Lower leg skin (tissue), 4 donors: ENCODE measurements at regions not wholly inside any gene's neighbourhood (a gene's known extent, or its start where the extent isn't known, plus 50 kb on each side); places are given as distances from the start of the nearest gene placed in this dataset.

Experiments
- DNase-seq, 2 donors: peaks; one replicate each; pipeline ENCODE4 v3.0.0-alpha.2; 2019; ENCODE audit warnings: low spot score in 2 of 2
- H3K4me3 ChIP-seq: fragments of 200-600 bp; sonication (generic); 2 replicates; pipeline ENCODE4 v1.5.1; 2017; ENCODE audit warnings: mild to moderate bottlenecking, low read depth; ENCODE audit not compliant: poor library complexity, severe bottlenecking
- CTCF ChIP-seq, 3 donors: fragments of 450-650 bp; IDR thresholded peaks; one replicate each; pipeline ENCODE4 v1.5.1; 2016; ENCODE audit warnings: antibody characterized with exemption in 3 of 3, mild to moderate bottlenecking in 3 of 3, moderate library complexity in 2 of 3
- POLR2A ChIP-seq, 2 donors: fragments of 450-650 bp; IDR thresholded peaks; one replicate each; pipeline ENCODE4 v1.6.1; 2016 to 2017; ENCODE audit warnings: antibody characterized with exemption in 2 of 2, mild to moderate bottlenecking in 1 of 2, moderate library complexity in 1 of 2
- WGBS, 2 donors: methylation state at CpG; one replicate each; pipeline ENCODE4 v1.1.5; 2018; 5-methylcytosine and 5-hydroxymethylcytosine counted together
- intact Hi-C: fragments of 100-400 bp; cut with DNase I; formaldehyde crosslinking; loops from one replicate; pipeline ENCODE4 v1.15.0; 2023; ENCODE audit warnings: low total_unique reads

DNA sequence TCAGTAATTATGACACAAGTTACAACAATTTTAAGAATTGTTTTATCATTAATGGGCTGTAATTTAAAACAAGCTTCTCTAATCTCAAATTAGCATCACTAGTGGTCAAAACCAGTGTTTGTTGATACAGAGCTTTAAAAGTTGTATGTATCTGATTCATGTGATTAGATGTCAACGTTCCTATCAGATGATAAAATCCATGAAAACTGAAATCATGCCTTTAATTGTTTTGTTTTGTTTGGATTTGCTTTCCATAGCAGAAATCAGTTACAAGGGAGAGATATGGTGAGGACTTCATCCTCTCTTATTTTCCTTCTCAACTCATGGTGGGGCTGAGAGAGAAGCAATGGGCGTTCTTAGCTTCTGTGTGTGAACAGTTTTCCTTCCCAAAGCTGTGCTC, 469.6 kb downstream of the PID1 start:
- H3K4me3 ChIP-seq, result no peak overlapping the region
- DNase-seq, result no peak
- TF ChIP-seq CTCF (IDR thresholded peaks at IDR 0.05) (no peak), POLR2A (IDR thresholded peaks at IDR 0.05) (no peak)
- WGBS, 2 donors, result 40 to 55% methylated on average over 2 of the region's 2 CpGs
- intact Hi-C loops, result no loop called here

DNA sequence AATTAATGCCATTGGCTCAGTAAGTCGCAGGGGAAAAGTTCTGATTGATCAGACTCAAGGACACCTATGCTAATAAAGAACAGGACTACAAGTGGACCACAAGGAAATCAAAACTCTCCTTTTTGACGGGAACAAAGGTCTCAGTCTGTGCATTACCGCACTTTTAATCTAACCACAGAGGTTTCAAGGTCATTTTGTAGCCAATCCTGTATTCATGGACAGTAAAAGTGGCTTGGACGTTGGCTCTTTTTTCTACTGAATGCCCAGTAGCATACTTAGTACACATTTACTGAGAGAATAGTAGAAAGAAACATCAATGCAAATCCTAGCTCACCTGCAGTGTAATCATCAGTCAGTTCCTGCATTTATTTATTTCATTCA, 471.9 kb downstream of the PID1 start:
- no peak for DNase-seq
- WGBS, 2 donors, result 55 to 60% methylated on average over 4 of the region's 4 CpGs
- intact Hi-C loops, result no loop called here
- no peak overlapping the region for H3K4me3 ChIP-seq
- TF ChIP-seq POLR2A (IDR thresholded peaks at IDR 0.05) (no peak), CTCF (IDR thresholded peaks at IDR 0.05) (no peak)

GRCh38 chr2:228798458-228799207, 472.5 kb downstream of the PID1 start:
- no peak for TF ChIP-seq CTCF (IDR thresholded peaks at IDR 0.05)
- TF ChIP-seq POLR2A (IDR thresholded peaks at IDR 0.05), result no peak
- intact Hi-C loops, result no loop called here
- DNase-seq, result no peak
- WGBS, 2 donors, result 62 to 64% methylated on average over 11 of the region's 11 CpGs
- H3K4me3 ChIP-seq, result no peak overlapping the region

GRCh38 chr2:228796386-228796785, 474.7 kb downstream of the PID1 start:
- TF ChIP-seq POLR2A (IDR thresholded peaks at IDR 0.05) (no peak), CTCF (IDR thresholded peaks at IDR 0.05) (no peak)
- whole genome bisulfite sequencing, 2 donors, result 57 to 67% methylated on average over 2 of the region's 2 CpGs
- intact Hi-C loops, result no loop called here
- no peak overlapping the region for H3K4me3 ChIP-seq
- no peak for DNase-seq

DNA sequence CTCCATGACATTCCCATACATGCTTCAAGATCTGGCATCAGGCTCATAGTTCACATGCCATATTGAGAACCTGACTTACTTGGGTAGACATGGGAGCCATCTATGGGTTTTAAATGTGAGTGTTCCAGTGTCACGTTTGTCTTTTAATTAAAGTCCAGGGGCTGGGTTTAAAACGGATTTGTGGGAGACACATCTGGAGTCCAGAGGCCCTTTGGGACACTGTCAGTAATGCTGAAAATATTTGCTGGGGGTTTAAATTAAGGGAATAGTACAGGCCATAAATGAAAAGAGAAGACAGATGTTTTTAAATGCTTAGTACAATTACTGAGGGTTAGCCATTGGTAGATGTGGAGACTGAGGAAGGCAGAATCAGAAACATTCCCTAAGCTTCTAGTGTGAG, 478.0 kb downstream of the PID1 start:
- intact Hi-C loops, result no loop called here
- 45 to 68% methylated on average over 2 of the region's 2 CpGs for WGBS, 2 donors
- TF ChIP-seq CTCF (IDR thresholded peaks at IDR 0.05) (no peak), POLR2A (IDR thresholded peaks at IDR 0.05) (no peak)
- no peak for DNase-seq
- H3K4me3 ChIP-seq, result no peak overlapping the region

DNA sequence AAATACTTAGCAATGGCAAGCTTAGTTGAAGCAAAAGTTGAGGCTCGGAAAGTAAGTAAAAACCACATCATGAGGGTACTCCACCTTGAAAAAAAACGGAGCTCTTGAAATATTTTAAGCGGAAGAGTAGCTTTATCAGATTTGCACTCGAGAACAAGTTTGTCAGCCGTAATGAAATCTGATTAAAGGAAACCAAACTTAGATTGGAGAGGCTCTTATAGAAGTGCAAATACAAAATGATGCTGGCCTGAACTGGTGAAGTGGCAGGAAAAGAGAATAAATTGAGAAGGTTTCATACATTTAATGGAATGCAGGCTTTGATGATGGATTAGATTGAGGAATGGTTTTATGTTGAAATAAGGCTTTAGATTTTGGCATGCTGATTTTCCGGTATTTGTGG, 484.2 kb downstream of the PID1 start:
- DNase-seq, result no peak
- no peak for TF ChIP-seq POLR2A (IDR thresholded peaks at IDR 0.05)
- no peak for TF ChIP-seq CTCF (IDR thresholded peaks at IDR 0.05)

More for the DNA sequence above, 484.2 kb downstream of the PID1 start:
- intact Hi-C loops, result no loop called here
- H3K4me3 ChIP-seq, result no peak overlapping the region
- 86% methylated on average over 6 of the region's 6 CpGs for WGBS, 2 donors
